KG1 (cell line): ENCODE measurements at regions not wholly inside any gene's neighbourhood (a gene's known extent, or its start where the extent isn't known, plus 50 kb on each side); places are given as distances from the start of the nearest gene placed in this dataset.

Source experiments
- DNase-seq: peaks from one replicate; lab custom pipeline; 2025; lab: John Stamatoyannopoulos, UW

DNA sequence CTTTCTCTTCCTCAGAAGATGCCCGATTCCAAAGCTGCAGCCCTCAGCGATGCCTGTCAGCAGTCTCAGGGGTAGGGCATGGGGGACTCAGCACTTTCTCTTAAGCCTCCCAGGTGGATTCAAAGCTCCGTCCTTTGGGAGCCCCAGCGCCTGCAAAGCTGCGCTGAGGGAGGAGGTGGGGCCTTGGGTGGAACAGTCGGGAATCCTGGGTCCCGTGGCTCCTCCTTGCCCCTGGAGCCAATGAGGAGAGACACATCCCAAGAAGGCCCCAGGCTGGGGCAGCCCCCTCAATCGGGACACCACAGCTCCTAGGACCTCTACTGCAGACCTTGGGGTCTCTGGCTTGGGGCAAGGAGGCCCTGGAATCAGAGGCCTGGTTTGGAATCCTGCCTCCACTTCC is 227.5 kb upstream of the IGF1R start:
- DNase-seq = no peak

DNA sequence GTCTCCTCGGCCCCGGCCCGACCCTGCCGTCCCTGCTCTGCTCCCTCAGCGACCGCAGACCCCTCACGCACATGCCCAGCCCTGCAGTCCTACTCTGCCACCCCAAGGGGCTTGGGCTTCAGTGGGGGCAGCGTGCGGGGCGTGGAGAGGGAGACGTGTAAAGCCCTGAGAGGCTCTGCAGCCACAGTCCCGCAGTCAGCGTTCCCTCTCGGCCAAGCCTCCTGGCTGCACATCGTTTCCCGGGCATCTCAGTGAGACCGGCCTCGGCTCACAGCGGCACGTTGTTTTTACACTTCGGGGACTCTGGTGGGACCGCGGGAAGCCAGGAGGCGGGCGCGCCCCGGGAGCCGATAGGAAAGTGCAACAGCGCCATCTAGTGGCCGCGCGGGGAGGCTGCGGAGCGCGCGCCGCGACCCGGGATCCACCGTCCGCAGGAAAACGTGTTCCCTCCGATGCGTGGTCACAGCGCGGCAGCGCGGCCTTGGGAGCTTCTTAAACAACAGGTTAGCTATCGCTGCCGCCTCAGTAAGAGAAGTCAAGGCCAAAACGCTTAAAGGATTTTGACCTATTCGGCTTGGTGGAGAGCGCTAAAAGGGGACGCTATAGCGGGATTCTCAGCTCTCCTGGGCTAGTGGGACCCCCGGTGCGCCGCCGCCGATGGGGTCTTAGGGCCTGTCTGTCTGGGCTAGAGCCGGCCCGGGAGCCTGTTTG is 226.8 kb upstream of the IGF1R start:
- no peak for DNase-seq

DNA sequence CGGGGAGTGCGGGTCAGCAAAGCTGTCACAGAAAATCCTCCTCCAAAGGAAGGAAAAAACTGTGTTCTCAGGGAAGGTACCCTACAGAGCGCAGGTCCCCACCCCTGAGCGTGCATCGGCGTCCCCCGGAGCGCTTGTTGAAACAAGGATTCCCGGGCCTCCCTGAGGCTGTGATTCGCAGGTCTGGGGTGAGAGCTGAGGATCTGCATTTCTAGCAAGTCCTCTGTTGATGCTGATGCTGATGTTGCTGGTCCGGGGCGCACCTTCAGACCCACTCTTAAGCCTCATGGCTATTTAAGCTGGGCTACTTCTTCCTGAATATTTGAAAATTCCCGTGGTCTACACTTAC is 226.2 kb upstream of the IGF1R start:
- DNase-seq = no peak

DNA sequence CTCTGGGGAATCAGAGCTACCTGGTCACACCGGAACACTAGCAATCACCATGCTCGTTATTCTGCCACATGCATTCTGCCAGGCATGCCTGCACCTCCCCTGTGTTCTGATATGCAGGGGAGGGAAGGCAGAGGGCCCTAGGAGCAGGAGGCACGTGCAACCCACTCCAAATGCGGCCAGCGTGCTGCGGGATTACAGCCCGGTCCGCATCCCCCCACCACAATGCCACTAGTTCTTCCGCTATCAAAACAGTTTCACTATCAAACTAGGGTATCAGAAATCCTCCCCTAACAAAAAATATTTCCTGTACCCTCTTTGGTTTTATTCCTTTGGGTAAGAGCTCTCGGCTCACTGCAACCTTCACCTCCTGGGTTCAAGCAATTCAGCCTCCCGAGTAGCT is 223.2 kb upstream of the IGF1R start:
- DNase-seq = no peak

DNA sequence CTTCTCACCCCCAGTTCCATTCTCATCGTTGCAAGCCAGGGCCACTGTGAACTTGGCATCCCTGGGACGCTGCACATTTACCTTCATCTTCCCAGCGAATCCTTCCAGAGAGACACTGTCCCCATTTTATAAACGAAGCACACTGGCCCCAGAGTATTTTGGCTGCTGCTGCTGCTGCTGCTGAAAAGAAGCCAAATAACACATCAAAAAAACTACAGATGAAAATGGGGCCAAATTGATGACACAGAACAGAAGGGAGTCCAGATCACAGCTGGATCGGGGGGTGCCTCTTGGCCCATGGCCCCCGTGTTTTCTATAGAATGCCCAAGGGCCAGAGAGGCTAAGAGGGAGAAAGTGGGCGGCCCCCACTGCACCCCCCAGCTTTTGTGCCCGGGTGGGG is 221.0 kb upstream of the IGF1R start:
- no peak for DNase-seq

DNA sequence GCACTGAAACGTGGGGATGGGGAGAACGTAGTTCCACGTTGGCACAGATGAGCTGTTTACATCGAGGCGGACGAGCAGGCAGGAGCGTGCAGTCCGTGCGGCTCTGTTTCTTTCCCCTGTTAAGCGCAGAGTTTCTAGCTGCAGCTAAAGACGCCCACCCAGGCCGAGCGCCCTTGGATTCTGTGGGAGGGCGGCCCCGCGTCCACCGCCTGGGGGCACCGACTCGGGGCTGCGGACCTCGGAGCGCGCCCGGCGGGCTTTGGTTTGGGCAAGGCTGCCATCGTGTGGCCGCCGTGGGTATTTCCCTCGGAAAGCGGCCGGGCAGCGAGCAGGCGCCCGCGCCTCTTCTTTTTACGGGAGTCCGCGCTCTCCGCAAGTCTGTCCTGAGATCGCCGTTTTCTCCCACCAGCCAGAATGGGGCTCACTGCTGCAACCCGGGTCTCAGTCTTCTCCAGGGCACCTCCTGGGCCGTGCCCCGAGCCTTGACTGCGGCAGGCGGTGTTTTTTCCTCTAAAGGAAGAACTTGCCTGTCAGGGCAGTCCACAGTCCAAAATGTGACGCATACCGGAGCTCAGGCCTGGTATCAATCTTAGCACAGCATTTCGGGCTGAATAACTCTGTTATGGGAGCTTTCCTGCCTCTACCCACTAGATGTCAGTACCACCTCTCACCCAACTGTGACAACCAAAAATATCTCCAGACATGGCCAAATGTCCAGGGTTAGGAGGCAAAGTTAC is 219.9 kb upstream of the IGF1R start:
- DNase-seq = peak; percentile 9

DNA sequence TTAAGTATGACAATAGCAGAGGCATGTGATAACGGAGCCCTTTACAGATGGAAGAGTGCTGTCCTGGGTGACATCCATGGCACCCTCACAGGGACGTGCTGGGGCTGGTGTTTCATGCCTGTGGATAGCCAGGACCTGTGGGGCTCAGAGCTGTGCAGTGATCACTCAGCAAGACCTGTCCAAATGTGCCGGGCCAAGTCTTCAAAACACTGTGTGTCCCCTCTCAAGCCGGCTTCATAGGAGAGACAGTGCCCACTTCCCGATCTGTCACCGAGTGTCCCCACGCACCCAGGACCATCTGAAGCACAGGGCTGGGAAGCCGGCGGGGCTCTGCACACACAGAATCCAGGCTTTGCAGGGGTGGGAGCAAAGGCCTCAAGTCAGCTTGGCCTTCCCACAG is 217.2 kb upstream of the IGF1R start:
- no peak for DNase-seq

DNA sequence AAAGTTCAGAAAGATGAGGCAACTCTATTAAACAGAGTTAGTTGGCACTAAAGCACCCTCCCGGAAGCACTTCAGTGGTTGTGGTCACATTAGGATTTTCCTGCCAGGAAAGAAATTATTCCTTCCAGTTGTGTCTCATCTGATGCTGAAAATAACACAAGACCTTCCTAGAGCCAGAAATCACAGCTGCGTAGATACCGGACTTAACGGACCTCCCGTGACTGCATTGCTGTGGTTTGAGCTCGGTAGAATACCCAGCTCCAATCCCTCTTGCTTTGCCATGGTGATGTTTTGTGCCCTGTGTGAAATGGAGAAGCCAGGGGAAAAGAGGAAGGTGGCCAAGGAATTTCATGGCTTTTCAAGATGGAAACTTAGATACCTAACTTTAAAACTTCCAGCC is 215.0 kb upstream of the IGF1R start:
- no peak for DNase-seq

DNA sequence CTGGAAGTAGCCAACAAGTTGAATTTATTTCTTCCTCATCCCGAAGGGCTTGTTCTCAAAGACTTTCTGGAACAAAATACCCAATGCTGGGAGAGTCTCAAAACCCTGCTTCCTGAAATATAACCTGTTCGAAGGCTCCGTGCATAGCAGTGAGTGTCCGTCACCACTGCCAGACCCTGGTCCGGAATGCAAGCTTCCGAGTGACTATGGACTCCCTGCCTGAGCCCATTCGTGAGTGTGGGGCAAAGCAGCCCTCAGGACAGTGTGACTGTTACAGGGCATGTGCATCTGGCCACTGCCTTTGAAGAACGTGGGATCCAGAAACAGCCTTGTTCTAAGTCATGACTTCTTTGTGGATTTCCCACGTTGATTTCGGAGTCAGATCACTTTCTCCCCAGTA is 214.5 kb upstream of the IGF1R start:
- DNase-seq = no peak

DNA sequence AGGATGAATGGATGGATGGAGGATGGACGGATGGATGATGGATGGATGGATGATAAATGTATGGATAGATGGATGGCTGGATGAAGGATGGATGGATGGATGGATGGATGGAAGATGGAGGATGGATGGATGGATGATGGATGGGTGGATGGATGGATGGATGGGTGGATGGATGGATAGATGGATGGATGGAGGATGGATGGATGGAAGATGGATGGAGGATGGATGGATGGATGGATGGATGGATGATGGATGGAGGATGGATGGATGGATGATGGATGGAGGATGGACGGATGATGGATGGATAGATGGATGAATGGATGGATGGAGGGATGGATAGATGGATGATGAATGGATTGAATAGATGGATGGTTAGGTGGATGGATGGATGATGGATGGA is 210.6 kb upstream of the IGF1R start:
- no peak for DNase-seq

DNA sequence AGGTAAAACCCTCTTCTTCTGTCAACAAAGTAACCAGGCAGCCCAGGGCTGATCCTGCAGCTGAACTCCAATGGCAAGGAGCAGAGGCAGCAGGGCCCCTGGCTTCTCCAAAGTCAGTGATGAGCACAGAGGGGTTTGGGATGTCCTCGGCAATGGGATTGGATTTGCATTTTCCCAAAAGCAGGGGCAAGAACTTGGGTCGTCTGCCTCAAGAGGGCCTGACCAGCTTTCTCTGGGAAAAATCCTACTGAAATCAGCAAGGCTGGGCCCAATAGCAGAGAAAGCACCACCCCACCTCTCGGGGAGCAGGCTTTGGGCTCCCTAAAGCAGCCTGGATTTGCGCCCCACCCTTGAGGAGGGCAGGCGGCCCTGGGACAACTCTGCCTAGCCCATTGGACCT is 210.0 kb upstream of the IGF1R start:
- DNase-seq = no peak

DNA sequence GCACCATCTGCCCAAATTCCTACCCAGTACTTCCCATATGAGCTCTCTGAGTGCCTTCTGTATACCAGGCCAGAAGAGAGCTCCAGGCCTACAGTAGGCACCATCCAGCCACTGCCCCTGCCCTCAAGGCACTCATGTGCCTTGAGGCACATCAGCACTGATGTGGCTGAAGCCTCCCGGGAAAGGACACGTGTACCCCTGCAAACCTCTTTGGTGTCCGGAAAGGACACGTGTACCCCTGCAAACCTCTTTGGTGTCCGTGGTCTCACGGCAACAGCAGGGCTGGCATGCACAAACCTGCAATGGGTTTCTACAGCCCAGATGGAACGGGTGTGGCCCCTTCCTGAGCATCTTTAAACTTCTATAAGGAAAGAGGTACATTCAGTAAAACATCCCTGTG is 209.4 kb upstream of the IGF1R start:
- DNase-seq = no peak

DNA sequence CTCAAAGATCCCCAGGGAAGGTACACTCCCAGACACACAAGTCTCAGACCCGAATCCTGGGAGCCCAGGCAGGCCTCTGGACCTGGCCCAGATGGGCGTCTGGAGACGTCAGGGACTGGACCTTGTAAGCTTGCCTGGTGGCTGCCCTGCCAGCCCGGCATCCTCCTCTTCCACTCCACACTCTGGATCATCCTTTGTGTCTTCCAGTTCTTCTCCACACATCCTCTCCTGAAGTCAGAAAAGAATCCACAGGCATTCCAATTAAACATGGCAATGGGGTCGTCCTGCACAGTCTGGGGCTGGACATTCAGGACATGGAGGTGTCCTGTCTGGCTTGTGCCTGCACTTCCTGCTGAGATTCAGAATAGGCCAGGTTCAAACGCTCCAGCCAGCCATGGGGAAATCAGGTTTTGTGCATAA is 208.8 kb upstream of the IGF1R start:
- no peak for DNase-seq

DNA sequence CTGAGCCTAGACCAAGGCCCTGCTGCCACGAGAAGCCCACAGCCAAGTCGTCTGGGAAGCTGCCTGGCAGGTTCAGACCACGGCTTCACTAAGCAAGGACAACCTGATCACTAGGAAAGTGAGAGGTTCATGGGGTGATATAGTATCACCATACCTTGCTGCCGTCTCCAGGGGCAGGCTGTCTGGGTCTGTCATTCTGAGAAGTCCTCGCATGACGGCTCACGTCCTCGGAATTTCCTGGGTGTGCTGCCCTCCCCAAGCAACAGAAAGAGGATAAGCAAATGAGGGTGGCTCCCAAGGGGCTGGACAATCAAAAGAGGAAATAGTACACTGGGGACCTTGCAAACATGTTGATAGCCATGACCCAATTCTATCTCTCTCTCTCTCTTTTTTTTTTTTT is 207.4 kb upstream of the IGF1R start:
- DNase-seq = no peak

DNA sequence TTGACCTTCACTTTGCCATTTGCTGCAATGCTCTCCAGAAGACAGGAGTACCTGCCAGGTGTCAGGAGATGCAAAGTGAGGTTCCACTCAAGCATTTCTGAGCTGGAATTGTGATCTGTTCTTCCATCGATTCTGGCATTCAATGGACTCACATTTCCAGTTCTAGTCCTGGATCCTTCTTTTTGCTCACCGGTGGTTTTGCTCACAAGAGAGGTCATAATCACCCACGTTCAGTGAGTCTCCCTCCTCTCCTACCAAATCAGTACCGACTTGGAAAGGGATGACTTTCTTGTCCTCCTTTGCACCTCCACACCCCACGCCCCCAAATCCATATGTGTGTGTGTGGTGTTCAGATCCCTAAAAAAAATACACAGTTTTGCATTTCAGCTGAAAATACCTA is 206.7 kb upstream of the IGF1R start:
- no peak for DNase-seq

DNA sequence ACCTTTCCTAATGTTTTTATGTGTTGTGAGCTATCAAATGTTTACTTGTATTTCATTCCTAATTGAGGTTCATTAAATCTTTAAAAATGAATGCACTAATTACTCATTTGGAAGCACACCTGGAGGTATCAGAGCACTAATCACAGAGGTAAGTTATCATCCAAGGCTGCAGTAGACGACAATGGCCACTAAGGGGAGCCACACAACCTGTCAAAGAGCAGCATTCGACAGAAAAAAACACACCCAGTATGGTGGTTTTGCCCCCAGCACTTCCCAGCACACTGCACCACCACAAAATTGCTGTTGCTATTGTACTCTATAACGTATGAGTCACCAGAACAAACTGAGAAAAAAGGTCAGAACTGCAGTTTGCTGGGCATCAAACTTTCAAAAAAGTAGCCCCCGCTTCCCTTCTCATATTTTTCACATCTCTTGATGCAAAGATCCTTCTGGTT is 205.9 kb upstream of the IGF1R start:
- no peak for DNase-seq

DNA sequence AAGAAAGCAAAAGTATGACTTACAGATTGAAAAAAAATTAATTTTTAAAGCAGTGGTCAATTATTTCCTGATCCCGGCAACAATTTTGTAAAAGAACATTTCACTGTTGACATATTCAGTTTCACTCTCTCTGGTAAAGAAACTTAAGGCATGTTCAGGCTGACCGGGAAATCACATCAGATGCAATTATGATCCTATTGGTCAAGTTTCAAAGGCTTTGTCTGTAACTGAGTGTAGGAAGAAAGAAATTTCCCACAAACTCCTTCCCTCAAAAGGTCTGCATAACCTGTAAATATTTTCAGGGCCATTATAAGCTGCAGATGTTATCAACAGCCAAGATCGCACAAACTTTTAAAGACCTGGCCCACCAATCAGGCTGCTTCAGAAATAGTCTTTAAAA is 205.4 kb upstream of the IGF1R start:
- DNase-seq = no peak

DNA sequence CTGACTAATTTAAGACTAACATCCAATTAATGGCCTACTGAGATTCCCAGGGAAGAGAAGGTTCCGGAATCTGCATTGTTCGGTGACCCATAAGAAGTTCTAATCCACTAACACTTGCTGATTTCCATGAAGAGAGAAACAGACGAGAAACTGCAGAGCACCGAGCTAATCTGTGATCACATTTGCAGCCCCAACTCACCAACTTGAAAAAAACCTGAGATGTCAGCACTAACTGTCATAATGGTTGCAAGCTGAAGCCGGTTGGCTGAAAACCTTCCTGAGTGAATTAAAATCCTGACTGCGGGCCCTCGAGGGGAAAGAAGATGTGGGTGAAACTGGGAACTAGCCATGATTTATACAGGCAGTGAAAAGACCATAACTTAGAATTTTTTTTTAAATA is 204.8 kb upstream of the IGF1R start:
- no peak for DNase-seq

DNA sequence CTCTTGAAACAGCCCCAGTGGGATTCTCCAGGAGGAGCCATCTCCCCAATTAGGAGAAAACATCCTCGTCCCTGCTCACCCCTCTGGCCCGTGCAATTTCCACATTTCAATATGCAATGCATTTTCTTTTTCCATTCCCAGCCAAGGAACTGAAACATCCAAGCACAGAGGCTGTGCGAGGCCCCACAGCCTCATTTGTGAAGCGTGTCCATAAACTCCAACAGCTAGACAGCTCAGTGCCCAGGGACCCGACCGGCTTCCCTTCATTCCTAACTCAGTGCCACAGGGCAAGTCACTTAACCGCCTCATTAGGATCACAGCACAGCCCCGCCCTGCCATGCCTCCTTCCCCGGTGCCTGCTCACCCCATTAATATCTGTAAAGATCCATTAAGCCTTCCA is 204.2 kb upstream of the IGF1R start:
- DNase-seq = no peak

DNA sequence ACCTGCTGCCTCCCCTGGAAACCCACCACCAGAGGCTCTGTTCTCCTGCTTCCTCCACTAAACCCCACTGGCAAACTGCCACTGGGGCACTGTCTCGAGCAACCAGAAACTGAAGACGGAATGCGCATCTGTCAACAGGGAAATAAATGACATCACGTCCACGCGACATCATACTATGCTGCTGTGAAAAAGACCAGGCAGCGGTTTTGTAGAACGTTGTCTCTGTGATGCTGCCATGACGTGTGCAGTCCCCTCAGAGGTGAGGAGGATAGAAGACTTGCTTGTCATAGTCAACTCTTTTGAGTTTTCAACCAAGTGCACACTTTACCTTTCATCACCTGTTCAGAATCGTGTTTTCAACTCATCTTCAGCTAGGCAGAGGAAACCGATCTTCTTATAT is 203.0 kb upstream of the IGF1R start:
- DNase-seq = no peak

DNA sequence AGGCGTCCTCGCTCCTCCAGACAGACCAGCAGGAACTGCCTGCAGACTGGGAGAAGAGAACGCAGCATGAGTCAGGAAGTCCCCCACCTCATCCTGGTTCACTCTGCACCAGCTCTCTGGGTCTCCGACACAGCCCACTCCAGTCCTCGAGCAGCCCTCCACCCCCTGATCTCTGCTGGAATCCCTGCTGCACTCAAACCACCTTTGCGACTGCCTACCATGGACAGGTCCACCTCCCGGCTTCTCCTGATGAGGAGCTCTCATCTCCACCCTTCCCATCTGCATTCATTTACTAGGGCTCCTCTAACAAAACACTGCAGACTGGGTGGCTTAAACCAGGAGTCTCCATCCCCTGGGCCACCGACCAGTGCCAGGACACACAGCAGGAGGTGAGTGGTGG is 202.3 kb upstream of the IGF1R start:
- DNase-seq = no peak

DNA sequence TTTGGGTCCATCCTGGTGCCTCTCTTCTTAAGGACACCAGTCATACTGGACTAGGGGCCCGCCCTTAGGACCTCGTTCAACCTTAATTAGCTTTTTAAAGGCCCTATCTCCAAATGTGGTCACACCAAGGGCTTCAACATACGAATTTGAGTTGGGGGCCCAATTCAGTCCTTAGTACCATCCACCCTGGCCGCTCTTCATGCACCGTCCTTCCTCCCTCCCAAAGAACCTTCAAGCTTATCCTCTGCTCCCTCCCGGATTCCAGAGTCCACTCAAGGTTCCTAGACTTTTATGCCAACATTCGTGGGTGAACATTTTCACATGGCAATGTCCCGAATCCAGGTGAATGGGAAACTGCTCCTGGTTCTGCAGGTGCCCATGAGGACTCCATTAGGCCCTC is 201.3 kb upstream of the IGF1R start:
- DNase-seq = no peak

DNA sequence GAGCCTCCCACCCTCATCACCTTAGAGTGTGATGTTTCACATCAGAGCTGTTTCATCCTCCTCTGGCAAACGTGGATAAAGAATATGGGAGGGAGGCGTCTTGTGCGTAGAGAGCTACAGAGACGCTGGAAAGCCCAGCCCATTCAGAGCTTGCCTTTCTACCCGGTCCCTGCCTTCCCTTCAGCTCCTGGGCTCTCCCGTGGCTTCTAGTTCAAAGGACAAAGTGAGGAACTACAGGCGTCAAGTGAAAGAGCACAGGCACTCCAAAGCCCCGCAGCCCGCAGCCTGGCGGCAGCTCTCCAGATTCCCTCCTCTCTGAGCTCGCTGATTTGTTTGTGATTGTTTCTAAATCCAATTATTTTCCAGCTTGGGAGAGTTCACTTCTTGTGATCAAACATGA is 197.1 kb upstream of the IGF1R start:
- no peak for DNase-seq

DNA sequence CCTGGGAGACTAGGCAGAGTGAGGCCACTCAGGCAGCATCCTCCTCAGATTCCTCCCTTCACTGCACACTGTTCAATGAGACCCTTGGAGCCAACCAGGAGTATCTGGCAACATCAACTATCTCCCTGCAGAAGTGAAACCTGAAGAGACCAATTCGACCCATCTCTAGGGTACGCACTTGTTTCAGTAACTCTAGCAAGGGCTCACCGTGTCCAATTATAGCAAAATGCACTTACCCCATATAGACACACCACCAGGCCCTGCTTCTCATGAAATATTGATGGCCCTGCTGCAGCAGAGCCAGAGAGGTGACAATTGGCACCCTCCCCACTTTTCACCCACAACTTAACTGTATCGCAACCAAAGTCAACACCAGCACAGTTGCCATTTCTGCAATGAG is 196.1 kb upstream of the IGF1R start:
- no peak for DNase-seq
